GM19023 (cell line): ENCODE measurements at regions not wholly inside any gene's neighbourhood (a gene's known extent, or its start where the extent isn't known, plus 50 kb on each side); places are given as distances from the start of the nearest gene placed in this dataset.

Source experiments
- ATAC-seq: cut with Tn5 transposase; IDR thresholded peaks from one replicate; pipeline ENCODE4 v1.9.1; 2021; ENCODE audit warnings: mild to moderate bottlenecking, moderate library complexity; ENCODE audit not compliant: unreplicated experiment

DNA sequence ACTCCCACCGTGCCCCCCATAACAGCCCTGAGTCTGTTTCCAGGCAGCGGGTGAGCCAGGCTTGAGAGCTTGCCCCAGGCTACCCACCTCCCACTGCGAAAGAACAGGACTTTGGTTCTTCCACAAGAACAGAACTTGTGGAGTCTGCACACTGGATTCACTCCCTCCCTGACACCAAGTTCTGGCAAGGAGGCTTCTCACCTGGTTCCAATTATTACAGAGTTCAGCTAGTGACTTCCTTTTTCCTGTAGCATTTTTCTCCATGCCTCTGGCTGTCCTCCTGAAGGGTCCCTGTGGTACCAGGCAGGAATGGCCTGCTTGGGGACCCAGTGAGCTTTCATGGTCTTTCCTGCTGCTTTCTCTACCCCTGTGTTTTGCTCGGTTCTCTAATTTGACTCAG, 208.6 kb upstream of the SFRP2 start:
- ATAC-seq: no peak

DNA sequence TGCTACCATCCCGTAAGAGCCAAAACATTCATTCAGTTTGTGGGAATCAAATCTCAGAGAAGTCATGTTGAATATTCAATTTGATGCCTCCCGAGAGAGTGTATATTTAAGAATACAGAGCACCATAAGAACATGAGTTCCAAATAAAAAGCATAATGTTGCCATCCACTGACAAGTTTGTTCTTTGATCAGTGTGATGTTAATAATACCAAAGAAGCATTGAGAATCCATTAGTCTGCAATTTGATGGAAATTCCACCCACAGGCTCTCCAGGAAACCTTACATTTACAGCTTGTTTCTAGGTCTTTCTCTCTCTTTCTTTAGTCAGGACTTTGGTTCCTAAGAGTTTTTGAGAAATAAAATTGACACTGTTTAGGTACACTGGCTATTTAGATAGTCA, 200.6 kb upstream of the SFRP2 start:
- ATAC-seq: no peak

DNA sequence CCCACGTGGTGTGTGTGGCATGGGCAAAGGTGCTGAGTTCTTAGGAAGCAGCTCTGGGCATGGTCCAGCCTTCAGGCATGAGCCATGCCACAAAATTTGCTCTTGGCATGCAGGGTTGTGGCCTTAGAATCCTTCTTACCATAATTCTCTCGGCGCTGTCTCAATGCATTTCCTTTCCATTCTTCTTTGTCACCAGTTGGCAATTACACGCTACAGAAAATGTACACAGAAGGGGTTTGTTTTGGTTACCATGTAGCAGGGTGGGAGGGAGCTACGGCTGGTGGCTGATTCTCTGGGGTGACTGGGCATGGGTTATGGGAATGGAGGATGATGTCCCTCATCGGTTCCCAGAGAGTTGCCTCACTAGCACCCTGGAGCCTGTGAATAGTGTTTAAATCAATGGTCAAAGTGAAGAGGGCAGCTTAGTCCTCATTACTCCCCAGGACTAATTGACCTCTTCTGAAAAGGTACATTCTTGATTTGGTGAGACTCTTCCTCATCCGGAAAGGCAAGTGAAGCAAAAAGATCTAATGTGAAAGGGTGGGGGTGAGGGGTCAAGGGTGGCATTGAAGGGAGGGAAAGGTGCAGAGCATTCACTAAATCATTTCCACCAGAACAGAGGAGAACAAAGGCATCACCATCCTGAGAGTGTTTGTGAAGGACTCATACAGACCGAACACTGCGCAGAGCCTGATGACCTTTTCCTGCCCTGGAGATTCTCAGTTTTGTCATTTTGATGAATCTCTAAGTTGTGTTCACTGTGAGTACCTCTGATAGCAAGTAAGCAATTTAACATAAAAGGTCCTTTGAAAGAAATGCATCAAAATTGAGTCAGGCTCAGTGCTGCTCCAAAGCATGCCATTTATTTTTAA, 199.8 kb upstream of the SFRP2 start:
- ATAC-seq: no peak

DNA sequence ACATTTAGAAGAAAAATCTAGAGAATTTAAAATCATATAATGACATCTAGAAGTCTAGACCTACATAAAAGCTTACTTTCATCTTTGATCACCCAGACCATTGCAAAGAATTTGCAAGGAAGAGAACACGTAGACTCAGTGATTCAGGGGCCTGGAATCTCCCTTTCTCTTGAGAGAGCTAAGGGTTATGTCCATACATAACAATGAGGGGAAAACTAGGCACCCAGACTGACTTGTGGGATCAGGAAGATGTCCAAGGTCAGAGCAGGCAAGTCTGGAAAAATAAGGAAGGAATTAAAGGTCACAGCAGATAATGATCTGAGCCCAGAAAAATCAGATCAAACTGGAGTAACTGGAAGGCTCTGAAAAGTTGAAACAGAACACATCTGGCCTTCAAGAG, 198.4 kb upstream of the SFRP2 start:
- no peak for ATAC-seq

DNA sequence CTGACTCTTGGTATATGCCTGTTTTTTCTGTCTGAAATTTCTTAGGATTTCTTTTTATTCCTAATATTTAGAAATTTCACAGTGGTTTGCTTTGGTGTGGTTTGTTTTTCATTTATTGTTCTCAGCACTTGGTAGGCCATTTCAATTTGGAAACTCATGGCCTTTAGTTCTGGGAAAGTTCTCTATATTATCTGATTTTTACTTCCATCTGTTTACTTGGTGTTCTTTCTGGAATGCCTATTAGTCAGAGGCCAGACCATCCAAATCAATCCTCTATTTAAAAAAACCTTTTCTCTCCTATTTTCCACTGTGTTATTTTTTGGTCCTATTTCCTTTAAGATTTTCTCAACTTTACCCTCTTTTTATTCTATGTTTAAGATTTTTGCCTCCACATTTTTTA, 188.1 kb upstream of the SFRP2 start:
- ATAC-seq: no peak

DNA sequence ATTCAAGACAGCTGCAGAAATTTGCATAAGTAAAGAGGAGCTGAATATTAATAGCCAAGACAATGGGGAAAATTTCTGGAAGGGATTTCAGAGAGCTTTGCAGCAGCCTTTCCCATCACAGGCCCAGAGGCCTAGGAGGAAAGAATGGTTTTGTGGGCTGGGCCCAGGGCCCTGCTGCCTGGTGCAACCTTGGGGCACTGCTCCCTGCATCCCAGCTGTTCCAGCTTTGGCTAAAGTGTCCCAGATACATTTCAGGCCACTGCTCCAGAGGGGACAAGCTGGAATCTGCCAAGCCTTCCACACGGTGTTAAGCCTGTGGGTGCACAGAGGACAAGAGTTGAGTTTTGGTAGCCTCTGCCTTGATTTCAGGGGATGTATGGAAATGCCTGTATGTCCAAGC, 185.6 kb upstream of the SFRP2 start:
- no peak for ATAC-seq

DNA sequence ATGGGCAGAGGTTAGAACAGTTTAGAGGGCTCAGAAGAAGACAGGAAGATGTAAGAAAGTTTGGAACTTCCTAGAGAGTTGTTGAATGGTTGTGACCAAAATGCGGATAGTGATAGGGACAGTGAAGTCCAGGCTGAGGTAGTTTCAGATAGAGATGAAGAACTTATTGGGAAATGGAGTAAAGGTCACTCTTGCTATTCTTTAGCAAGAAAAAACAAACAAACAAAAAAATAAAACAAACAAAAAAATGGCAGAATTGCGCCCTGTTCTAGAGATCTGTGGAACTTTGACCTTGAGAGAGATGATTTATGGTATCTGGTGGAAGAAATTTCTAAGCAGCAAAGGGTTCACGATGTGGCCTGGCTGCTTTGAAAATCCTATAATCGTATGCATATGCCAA, 185.1 kb upstream of the SFRP2 start:
- ATAC-seq: no peak

DNA sequence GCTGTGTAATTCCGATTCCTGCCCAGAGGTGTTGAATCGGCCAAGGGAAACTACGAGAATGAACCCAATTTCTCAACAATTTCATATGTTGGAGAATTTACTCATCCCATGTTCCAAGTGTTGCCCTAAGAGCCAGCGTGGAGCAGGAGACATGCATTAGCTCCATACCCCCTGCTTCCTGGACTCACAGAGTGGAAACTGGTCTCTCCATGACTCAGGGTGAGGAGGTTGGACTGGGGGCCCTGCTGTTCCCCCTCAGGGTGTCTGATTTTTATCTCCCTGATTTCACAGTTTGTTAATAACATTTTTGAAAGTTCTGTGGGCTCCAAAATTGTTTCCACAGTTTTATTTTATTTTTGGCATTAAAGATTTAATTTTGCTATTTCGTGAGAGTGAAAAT, 183.0 kb upstream of the SFRP2 start:
- ATAC-seq: no peak

DNA sequence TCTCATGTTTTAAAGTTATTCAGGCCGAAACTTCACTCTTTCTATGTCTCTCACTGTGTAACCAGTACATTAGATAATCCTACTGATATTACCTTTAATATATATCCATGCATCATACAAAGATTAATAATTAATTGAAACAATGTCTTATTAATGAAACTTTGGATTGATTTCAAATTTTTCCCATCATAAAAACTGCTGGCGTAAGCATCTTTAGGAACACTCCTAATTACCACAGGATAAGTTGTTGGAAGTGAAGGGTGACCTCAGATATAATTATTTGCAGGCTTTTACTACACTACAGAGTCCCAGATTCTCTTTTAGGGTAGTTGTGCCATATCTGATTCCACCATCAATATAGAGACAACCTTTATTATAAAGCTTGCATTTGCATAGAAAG, 181.3 kb upstream of the SFRP2 start:
- no peak for ATAC-seq

DNA sequence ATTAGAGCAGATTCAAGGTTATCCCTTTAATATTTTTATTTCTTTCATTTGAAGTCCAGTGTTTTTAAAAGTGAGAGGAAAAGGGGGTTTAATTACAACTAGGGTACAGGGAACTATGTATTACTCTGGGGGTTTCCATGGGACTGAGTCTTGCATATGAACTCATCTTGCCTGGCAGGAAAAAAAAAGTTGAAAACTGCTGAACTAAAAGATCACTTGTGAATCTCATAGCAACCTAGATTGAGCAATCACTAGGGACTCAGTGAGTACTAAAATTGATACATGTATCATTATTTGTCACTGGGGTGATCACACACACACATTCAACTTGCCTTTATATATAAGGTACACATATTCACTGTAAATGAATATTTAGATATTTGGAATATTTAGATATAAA, 180.7 kb upstream of the SFRP2 start:
- no peak for ATAC-seq

DNA sequence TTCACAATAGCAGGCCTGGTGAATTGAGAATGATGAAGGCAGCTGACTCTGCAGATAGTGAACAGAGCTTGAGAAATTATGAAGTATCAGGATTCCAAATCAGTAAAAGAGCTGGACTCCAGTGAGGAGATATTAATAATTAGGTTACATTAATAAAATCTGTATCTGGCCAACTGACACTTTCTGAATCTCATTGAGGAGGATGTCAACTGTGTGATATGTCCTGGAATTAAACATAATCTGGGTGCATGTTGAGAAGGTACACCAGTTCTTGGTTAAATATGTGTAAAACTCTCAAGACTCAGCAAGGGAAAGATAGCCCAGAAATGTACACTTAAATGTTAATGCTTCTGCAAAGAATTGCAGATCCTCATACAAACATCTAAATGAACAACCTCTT, 177.8 kb upstream of the SFRP2 start:
- ATAC-seq: no peak

DNA sequence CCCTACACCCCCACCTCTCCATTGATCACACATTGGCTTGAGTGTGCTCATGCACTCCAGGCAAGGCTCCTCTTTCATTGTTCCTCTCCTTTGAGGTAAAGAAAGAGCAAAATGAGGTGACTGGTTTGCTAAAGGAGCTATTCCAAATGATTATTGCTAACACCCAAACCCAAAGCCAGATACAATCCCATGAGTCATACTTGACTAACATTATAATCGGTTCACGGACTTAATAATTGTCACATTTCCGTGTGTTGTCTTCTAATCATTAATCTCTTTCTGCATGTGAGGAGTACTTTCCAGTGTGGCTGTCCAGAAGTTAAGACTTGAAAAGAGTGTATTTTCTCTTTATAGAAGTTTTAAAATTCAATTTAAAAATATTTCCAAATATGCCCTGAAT, 174.3 kb upstream of the SFRP2 start:
- ATAC-seq: no peak

DNA sequence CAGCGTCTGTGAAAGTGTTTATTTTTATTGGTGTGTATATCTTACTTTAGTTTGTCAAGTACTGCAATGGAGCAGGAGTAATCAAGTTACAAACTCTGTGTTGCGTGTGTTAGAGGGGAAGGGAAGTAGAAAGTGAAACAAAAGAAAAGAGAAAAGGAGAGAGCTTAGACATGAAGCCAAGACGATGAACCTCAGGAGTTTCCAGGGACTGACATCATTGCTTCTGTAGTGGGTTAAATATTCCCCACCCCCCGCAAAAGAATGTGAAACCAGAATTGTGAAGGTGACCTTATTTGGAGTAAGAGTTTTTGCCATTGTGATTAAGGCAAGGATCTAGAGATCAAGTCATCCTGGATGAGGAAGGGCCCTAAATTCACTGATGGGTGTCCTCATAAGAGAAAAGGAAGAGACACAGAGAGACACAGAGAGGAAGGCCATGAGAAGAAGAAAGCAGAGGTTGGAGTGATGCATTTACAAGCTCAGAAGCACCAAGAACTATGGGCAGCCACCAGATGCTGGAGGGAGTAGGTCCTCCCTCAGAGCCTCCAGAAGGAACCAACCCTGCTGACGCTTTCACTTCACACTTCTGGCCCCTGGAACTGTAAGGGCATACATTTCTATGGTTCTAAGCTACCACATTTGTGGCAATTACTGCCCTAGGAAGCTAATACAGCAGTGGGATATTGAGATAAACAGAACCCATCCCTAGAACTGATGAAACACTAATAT, 173.6 kb upstream of the SFRP2 start:
- no peak for ATAC-seq

DNA sequence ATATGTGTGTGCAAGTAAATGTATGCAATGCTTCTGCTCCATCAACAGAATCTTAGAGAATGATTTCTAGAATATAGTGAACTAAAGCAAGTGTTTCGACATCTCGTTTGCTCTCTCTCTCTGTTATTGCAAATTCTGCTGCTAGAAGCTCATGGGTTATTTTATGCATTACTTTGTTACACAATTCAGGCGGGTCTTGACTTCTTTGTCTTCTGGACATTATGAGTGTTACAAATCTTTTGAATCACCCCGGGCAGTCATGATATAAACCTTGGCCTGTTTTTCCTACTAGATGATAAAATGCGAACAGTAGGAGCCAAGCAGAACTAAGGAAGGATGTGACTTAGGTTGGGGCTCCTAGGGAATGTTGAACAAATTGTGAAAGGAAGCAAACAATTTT, 166.4 kb upstream of the SFRP2 start:
- no peak for ATAC-seq

DNA sequence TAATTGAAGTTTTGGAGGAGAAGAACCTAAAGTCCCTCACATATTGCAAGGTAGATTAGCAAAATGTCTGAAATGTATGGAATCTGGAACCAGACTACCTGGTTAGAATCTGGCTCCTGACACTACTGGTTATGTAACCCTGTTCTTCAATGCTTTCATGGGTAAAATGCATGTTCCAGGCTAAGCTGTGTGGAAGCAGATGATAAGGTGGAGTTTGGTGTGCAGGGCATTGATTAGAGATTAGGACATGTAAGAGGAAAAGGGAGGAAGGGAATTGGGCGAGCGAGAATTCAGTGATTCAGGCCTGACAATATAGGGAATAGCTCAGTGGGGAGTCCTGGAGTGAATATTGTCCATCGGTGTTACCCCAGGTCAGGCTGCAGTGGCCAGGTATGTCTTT, 165.8 kb upstream of the SFRP2 start:
- ATAC-seq: no peak

DNA sequence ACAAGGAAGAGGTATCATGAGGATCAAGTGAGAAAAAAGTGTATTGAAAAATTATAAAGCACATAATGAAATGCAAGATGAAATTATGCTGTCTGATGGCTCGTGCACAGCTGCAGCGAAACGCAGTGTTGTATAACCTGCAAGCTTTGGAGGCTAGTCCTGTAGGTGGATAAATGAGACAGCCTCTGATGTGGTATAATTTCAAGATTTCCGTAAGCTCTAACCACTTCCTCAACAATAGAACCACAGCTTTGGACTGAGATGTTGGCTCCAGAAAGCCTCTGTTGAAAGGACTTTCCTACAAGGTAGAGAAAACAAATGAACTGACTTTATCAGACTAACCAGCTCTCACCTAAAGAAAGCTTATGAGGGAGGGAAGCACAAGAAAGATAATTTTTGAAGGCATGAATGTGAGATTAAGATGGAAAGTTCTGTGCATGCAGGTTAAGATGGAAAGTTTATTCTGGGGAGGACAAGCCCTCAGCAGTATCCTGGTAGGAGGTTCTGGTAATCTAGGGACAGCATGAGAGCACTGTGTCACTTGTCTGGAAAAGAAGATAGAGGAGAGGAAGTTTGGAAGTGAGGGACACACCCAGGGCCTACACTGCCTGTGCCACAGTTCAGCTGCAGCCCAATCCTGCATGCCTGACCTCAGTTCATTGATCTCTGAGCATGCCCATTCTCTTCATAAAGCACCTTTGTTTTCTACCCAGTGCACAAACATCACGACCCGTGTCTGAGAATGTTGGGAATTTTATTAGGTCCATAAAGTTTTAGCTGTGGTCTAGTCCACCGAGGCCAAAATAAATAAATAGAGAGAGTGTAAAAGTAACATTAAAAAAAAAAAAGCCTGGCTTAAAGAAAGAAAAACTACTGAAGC, 161.5 kb upstream of the SFRP2 start:
- ATAC-seq: no peak

DNA sequence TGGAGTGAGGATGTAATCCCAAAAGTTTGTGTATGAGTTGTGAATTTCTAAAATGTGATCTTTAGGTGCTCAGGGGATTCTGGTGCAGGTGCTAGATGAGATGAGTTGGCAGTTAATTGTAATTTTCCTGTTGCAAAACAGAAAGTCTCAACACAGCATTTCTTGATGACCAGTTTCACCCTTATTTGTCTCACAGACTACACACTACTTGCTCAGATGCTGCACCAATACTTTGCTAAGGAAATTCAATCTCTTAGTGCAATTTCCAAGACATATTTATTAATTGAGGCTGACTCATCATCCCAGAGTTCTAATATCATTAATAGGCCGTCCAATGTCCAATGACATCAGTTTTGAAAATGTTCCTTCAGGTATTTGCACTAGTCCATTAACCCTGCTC, 159.2 kb upstream of the SFRP2 start:
- ATAC-seq: no peak

DNA sequence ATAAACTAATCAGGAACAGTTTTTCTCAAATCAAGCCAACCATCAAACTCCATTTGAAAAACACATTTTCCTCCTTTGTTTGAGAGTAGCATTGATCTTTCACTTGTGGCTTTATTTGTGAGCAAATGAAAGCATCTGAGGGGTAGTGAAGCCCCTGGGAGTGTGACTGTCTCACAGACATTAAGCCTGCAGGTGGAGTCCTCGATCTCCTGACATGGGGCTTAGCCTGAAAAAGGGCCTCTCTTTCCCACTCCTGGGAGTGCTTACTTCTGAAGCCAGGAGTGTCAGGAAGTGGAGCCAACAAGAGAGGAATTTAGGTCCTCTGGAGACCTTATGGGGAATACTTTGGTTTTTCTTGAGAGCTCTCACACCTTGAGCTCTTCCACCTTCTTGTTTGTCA, 158.2 kb upstream of the SFRP2 start:
- no peak for ATAC-seq

DNA sequence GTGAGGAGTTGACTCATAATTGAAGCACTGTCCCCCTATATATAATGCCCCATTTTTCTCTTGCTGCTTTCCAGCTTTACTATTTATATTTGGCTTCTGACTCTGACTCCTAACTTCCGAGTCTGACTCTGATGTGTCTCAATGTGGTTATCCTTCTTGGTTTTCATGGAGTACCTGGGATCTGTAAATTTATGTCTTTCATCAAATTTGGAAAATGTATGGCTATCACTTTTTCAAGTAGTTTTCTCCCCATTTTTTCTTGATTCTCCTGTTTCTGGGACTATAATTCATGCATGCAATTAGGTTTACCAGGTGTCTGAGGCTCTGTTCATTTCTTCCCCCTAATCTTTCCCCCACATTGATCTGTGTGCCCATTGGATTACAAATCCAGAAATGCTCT, 156.8 kb upstream of the SFRP2 start:
- ATAC-seq: no peak

DNA sequence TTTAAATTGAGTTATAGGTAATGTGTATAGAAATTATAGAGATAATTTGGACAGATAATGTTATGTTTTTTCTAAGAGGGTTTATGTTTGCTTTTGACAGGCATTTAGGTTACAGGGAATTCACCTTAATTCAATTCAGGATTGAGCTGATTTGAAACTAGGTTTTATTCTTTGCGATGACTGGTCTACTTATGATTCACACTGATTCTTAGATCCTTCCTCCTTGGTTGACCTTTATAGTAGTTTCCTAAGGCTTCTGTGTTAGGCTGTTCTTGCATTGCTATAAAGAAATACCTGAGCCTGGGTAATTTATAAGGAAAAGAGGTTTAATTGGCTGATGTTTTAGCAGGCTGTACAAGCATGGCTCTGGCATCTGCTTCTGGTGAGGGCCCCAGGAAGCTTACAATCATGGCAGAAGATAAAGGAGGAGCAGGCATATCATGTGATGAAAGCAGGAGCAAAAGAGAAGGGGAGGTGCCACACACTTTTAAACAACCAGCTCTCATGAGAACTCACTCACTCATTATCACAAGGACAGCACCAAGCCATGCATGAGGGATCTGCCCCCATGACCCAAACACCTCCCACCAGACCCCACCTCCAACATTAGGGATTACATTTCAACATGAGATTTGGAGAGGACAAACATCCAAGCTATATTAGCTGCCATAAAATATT, 155.0 kb upstream of the SFRP2 start:
- ATAC-seq: no peak

DNA sequence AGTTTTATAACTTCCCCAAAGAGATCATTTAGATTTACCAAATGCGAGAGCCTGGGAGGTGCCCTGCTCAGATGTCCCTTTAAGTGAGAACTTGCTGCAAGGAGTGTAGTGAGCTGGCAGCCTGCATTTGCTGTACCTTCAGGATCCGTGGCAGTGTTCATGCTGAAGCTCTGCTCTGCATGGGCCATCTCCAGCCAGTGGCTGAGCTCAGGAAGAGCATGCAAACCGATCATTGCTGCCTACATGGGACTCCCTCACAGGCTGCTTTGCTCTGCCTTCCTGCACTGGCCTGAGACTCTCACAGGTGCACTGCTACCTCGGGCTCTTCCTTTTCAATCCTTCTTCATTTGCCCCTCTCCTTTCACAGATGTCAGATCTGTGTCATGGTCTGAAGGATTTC, 152.0 kb upstream of the SFRP2 start:
- no peak for ATAC-seq
